ENCODE measurements at regions not wholly inside any gene's neighbourhood (a gene's known extent, or its start where the extent isn't known, plus 50 kb on each side); places are given as distances from the start of the nearest gene placed in this dataset.

GRCh38 chr10:111338805-111339204 lies 262.0 kb downstream of the ADRA2A start:
- Histone ChIP-seq H3K27ac (no peak overlapping the region), H3K4me3 (no peak overlapping the region), H3K4me1 (ENCODE audit: control insufficient read depth in 1 of 2, low read depth in 2 of 2) (peaks cover 0 to 6% of the 10 kb centered on the region in 2 donors), H3K27me3 (replicated peaks; ENCODE audit: insufficient read depth) (no peaks in the 10 kb centered on the region), H3K36me3 (no peaks in the 10 kb centered on the region), H3K9me3 (peaks cover 11% of the 10 kb centered on the region)
- DNase-seq (ENCODE audit: low spot score): no peak
- TF ChIP-seq, protein P1, sequence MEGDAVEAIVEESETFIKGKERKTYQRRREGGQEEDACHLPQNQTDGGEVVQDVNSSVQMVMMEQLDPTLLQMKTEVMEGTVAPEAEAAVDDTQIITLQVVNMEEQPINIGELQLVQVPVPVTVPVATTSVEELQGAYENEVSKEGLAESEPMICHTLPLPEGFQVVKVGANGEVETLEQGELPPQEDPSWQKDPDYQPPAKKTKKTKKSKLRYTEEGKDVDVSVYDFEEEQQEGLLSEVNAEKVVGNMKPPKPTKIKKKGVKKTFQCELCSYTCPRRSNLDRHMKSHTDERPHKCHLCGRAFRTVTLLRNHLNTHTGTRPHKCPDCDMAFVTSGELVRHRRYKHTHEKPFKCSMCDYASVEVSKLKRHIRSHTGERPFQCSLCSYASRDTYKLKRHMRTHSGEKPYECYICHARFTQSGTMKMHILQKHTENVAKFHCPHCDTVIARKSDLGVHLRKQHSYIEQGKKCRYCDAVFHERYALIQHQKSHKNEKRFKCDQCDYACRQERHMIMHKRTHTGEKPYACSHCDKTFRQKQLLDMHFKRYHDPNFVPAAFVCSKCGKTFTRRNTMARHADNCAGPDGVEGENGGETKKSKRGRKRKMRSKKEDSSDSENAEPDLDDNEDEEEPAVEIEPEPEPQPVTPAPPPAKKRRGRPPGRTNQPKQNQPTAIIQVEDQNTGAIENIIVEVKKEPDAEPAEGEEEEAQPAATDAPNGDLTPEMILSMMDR (IDR thresholded peaks at IDR 0.05): no peak
- no peak for ATAC-seq (ENCODE audit: insufficient number of reproducible peaks, low FRiP score, low read depth)

DNA sequence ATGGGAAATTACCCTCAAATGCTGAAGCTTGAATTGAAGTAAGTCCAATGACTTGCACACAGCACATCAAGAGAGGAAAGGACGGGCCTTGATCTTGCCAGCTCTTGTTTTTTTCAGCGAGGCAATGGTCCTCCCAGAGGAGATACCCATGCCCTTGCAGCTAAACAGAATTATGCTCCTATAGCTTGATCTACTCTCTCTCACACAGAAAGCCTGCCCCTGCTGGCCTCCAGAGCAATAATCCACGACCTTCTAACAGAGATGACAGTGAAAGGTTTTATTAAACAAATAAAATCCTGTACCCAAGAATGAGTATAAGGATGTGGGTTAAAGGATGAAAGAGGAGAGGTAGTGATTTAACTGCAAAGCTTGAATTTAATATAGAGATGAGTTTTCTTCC lies 268.0 kb downstream of the ADRA2A start:
- Histone ChIP-seq H3K36me3 (no peaks in the 10 kb centered on the region), H3K27ac (no peak overlapping the region), H3K4me1 (ENCODE audit: control insufficient read depth in 1 of 2, low read depth in 2 of 2) (no peaks in the 10 kb centered on the region), H3K27me3 (replicated peaks; ENCODE audit: insufficient read depth) (no peaks in the 10 kb centered on the region), H3K4me3 (no peak overlapping the region), H3K9me3 (peaks cover 11% of the 10 kb centered on the region)
- ATAC-seq (ENCODE audit: insufficient number of reproducible peaks, low FRiP score, low read depth) (no peak), DNase-seq (ENCODE audit: low spot score) (no peak)
- TF ChIP-seq, protein P1 (IDR thresholded peaks at IDR 0.05): no peak

DNA sequence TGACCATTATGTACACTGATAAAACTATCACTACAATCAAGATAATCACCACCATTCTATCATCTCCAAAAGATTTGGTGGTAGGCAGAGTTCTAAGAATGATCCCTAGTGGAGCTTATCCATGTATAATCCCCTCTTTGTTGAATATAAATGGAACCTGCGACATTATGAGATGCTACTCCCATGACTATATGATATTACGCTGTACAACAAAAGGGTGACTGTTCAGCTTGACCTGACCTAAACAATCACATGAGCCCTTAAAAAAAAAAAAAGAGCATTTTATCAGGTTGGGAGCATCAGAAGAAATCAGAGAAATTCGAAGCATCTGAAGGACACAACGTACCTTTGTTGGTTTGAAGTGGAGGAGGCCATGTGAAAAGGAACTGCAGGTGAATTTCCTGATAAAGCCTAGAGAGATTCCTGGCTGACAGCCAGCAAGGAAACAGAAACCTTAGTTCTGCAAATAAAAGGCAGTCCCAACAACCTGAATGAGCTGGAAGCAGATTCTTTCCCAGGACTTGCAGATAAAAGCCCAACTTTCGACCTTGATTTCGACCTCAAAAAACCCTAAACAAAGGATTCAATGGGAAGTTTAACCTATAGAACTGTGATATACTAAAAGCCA lies 270.7 kb downstream of the ADRA2A start:
- H3K36me3 ChIP-seq: no peaks in the 10 kb centered on the region
- TF ChIP-seq, protein P1 (IDR thresholded peaks at IDR 0.05): no peak
- no peaks in the 10 kb centered on the region for H3K9me3 ChIP-seq
- ATAC-seq (ENCODE audit: insufficient number of reproducible peaks, low FRiP score, low read depth) (no peak), DNase-seq (ENCODE audit: low spot score) (no peak)
- no peaks in the 10 kb centered on the region for H3K27me3 ChIP-seq (replicated peaks; ENCODE audit: insufficient read depth)
- no peaks in the 10 kb centered on the region for H3K4me1 ChIP-seq (ENCODE audit: control insufficient read depth in 1 of 2, low read depth in 2 of 2)
- H3K4me3 ChIP-seq: no peak overlapping the region
- H3K27ac ChIP-seq: no peak overlapping the region

DNA sequence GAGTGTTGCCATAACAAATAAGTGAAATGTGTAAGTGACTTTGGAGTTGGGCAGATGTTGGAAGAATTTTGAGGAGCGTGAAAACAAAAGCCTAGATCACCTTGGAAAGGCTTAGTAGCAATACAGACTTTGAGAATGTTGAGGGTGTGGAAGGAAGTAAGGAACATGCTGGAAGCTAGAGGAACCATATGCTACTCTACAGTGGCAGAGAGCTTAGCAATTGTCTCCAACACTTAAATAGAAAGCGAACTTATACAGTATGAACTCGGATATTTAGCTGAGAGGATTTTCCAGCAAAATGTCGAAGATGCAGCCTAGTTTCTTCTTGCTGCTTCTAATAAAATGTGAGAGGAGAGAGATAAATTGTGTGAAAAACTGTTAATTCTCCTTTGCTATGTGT lies 271.2 kb downstream of the ADRA2A start:
- ATAC-seq (ENCODE audit: insufficient number of reproducible peaks, low FRiP score, low read depth) (no peak), DNase-seq (ENCODE audit: low spot score) (no peak)
- TF ChIP-seq, protein P1 (IDR thresholded peaks at IDR 0.05): no peak
- Histone ChIP-seq H3K27me3 (replicated peaks; ENCODE audit: insufficient read depth) (no peaks in the 10 kb centered on the region), H3K4me3 (no peak overlapping the region), H3K4me1 (ENCODE audit: control insufficient read depth in 1 of 2, low read depth in 2 of 2) (no peaks in the 10 kb centered on the region), H3K27ac (no peak overlapping the region), H3K36me3 (no peaks in the 10 kb centered on the region), H3K9me3 (no peaks in the 10 kb centered on the region)

DNA sequence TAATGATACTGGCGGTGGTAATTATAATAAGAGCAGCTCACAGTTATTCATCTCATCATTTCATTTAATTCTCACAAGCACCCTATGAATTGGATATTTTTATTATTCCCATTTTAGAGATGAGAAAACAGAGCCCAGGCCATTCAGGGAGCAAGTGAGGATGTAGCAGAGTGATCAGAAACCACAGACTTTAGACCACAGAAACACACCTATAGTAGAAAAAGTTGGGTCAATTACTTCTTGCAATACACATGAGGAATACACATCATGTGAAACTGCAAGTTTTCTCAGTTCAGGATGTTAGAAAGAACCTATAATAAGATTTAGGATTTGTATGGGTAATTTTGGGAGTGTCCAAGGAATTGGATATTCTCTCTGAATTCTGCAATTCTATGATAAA lies 278.0 kb downstream of the ADRA2A start:
- Histone ChIP-seq H3K9me3 (no peaks in the 10 kb centered on the region), H3K36me3 (no peaks in the 10 kb centered on the region), H3K4me1 (ENCODE audit: control insufficient read depth in 1 of 2, low read depth in 2 of 2) (no peaks in the 10 kb centered on the region), H3K4me3 (no peak overlapping the region), H3K27ac (no peak overlapping the region), H3K27me3 (replicated peaks; ENCODE audit: insufficient read depth) (no peaks in the 10 kb centered on the region)
- ATAC-seq (ENCODE audit: insufficient number of reproducible peaks, low FRiP score, low read depth) (no peak), DNase-seq (ENCODE audit: low spot score) (no peak)
- TF ChIP-seq, protein P1 (IDR thresholded peaks at IDR 0.05): no peak
